Tibial nerve (tissue), 4 donors: ENCODE measurements at regions not wholly inside any gene's neighbourhood (a gene's known extent, or its start where the extent isn't known, plus 50 kb on each side); places are given as distances from the start of the nearest gene placed in this dataset.

ENCODE experiments used
- DNase-seq, 2 donors: peaks; one replicate each; pipeline ENCODE4 v3.0.0-alpha.2; 2019; ENCODE audit warnings: low spot score in 2 of 2
- H3K27ac ChIP-seq, 4 donors: fragments of 200-600 bp; sonication (generic) in 3 of 4; one replicate each; pipeline ENCODE4 v1.5.1; 2017 to 2019; ENCODE audit warnings: mild to moderate bottlenecking in 1 of 4
- H3K27me3 ChIP-seq, 2 donors: fragments of 200-600 bp; sonication (generic) in 1 of 2; one replicate each; pipeline versions ENCODE4 v1.5.1 to v1.6.0; 2017 to 2019
- H3K36me3 ChIP-seq, 3 donors: fragments of 200-600 bp; sonication (generic); one replicate each; pipeline ENCODE4 v1.5.1; 2018 to 2019
- H3K4me1 ChIP-seq, 4 donors: fragments of 200-600 bp; sonication (generic) in 3 of 4; one replicate each; pipeline ENCODE4 v1.5.1; 2017 to 2019
- H3K4me3 ChIP-seq, 4 donors: fragments of 200-600 bp; sonication (generic) in 3 of 4; one replicate each; pipeline ENCODE4 v1.5.1; 2017 to 2019; ENCODE audit warnings: mild to moderate bottlenecking in 1 of 4, moderate library complexity in 1 of 4
- H3K9me3 ChIP-seq, 4 donors: fragments of 200-600 bp; sonication (generic) in 3 of 4; one replicate each; pipeline ENCODE4 v1.5.1; 2017 to 2019
- CTCF ChIP-seq, 5 experiments: fragments of 200-600 bp in 3 of 5; fragments of 450-650 bp in 2 of 5; sonication (generic) in 3 of 5; IDR thresholded peaks; one replicate each; pipeline ENCODE4 v1.5.1; 2016 to 2019; ENCODE audit warnings: antibody characterized with exemption in 5 of 5, mild to moderate bottlenecking in 3 of 5, moderate library complexity in 2 of 5
- EP300 ChIP-seq, 2 donors: sonication (generic); formaldehyde crosslinking; IDR thresholded peaks; one replicate each; pipeline ENCODE4 v1.6.1; 2017; ENCODE audit warnings: antibody characterized with exemption in 2 of 2, mild to moderate bottlenecking in 1 of 2
- POLR2A ChIP-seq, 2 donors: fragments of 450-650 bp; IDR thresholded peaks; one replicate each; pipeline ENCODE4 v1.6.1; 2017; ENCODE audit warnings: antibody characterized with exemption in 2 of 2, mild to moderate bottlenecking in 2 of 2, moderate library complexity in 2 of 2
- WGBS, 2 donors: methylation state at CpG; one replicate each; pipeline ENCODE4 v1.1.5; 2018; 5-methylcytosine and 5-hydroxymethylcytosine counted together

GRCh38 chr4:180560896-180561295 is 1682.3 kb upstream of the TENM3 start:
- H3K27ac ChIP-seq, result no peak overlapping the region
- no peaks in the 10 kb centered on the region for H3K9me3 ChIP-seq
- no peak overlapping the region for H3K4me3 ChIP-seq
- TF ChIP-seq EP300 (IDR thresholded peaks at IDR 0.05) (no peak), POLR2A (IDR thresholded peaks at IDR 0.05) (no peak), CTCF (IDR thresholded peaks at IDR 0.05) (no peak)
- peaks cover 0 to 10% (median 0%) of the 10 kb centered on the region in 4 donors for H3K4me1 ChIP-seq
- WGBS, 2 donors, result 29 to 30% methylated on average over 2 of the region's 2 CpGs
- no peaks in the 10 kb centered on the region for H3K36me3 ChIP-seq
- DNase-seq, result no peak
- no peaks in the 10 kb centered on the region for H3K27me3 ChIP-seq

GRCh38 chr4:180564026-180564425 is 1679.2 kb upstream of the TENM3 start:
- Histone ChIP-seq H3K27me3 (no peaks in the 10 kb centered on the region), H3K4me3 (no peak overlapping the region), H3K9me3 (no peaks in the 10 kb centered on the region), H3K4me1 (peaks cover 0 to 10% (median 0%) of the 10 kb centered on the region in 4 donors), H3K27ac (no peak overlapping the region), H3K36me3 (no peaks in the 10 kb centered on the region)
- WGBS, 2 donors, result 13 to 29% methylated on average over 3 of the region's 3 CpGs
- DNase-seq, result no peak
- TF ChIP-seq EP300 (IDR thresholded peaks at IDR 0.05) (no peak), CTCF (IDR thresholded peaks at IDR 0.05) (no peak), POLR2A (IDR thresholded peaks at IDR 0.05) (no peak)

GRCh38 chr4:180564448-180564847 is 1678.8 kb upstream of the TENM3 start:
- peaks cover 0 to 10% (median 0%) of the 10 kb centered on the region in 4 donors for H3K4me1 ChIP-seq
- H3K36me3 ChIP-seq, result no peaks in the 10 kb centered on the region
- 35 to 49% methylated on average over 5 of the region's 5 CpGs for WGBS, 2 donors
- no peak overlapping the region for H3K4me3 ChIP-seq
- H3K27me3 ChIP-seq, result no peaks in the 10 kb centered on the region
- TF ChIP-seq CTCF (IDR thresholded peaks at IDR 0.05) (no peak), EP300 (IDR thresholded peaks at IDR 0.05) (no peak), POLR2A (IDR thresholded peaks at IDR 0.05) (no peak)
- no peaks in the 10 kb centered on the region for H3K9me3 ChIP-seq
- DNase-seq, result no peak
- H3K27ac ChIP-seq, result no peak overlapping the region

- TF ChIP-seq EP300 (IDR thresholded peaks at IDR 0.05), result no peak
- no peak for TF ChIP-seq CTCF (IDR thresholded peaks at IDR 0.05)
- no peak for TF ChIP-seq POLR2A (IDR thresholded peaks at IDR 0.05)
- H3K27ac ChIP-seq, result no peak overlapping the region
- no peak overlapping the region for H3K4me3 ChIP-seq
- WGBS, 2 donors, result 47 to 86% methylated on average over 2 of the region's 2 CpGs
- DNase-seq, result no peak
- peaks cover 0 to 10% (median 0%) of the 10 kb centered on the region in 4 donors for H3K4me1 ChIP-seq
- no peaks in the 10 kb centered on the region for H3K27me3 ChIP-seq
- no peaks in the 10 kb centered on the region for H3K9me3 ChIP-seq
- no peaks in the 10 kb centered on the region for H3K36me3 ChIP-seq
These were observed 1677.3 kb upstream of the TENM3 start for GRCh38 chr4:180565856-180566431.

GRCh38 chr4:180566492-180566891 is 1676.7 kb upstream of the TENM3 start:
- 50 to 87% methylated on average over 2 of the region's 2 CpGs for WGBS, 2 donors
- peaks cover 0 to 10% (median 0%) of the 10 kb centered on the region in 4 donors for H3K4me1 ChIP-seq
- H3K27me3 ChIP-seq, result no peaks in the 10 kb centered on the region
- DNase-seq, result no peak
- no peaks in the 10 kb centered on the region for H3K9me3 ChIP-seq
- no peak overlapping the region for H3K4me3 ChIP-seq
- no peak overlapping the region for H3K27ac ChIP-seq
- TF ChIP-seq POLR2A (IDR thresholded peaks at IDR 0.05) (no peak), CTCF (IDR thresholded peaks at IDR 0.05) (no peak), EP300 (IDR thresholded peaks at IDR 0.05) (no peak)
- H3K36me3 ChIP-seq, result no peaks in the 10 kb centered on the region
